NCI-H1417 (cell line): ENCODE measurements at regions not wholly inside any gene's neighbourhood (a gene's known extent, or its start where the extent isn't known, plus 50 kb on each side); places are given as distances from the start of the nearest gene placed in this dataset.

ENCODE experiments used
- DNase-seq, 3 experiments: peaks; one replicate each; lab custom pipeline; 2025; lab: John Stamatoyannopoulos, UW

GRCh38 chr13:22235285-22235949 is 564.5 kb downstream of the FGF9 start:
- DNase-seq, result no peak

- no peak for DNase-seq
Measured at GRCh38 chr13:22235950-22236290, 565.0 kb downstream of the FGF9 start.

GRCh38 chr13:22238269-22238668 is 567.4 kb downstream of the FGF9 start:
- no peak for DNase-seq

GRCh38 chr13:22240716-22241115 is 569.8 kb downstream of the FGF9 start:
- no peak for DNase-seq

GRCh38 chr13:22243469-22244163 is 572.7 kb downstream of the FGF9 start:
- no peak for DNase-seq

GRCh38 chr13:22252281-22252830 is 581.5 kb downstream of the FGF9 start:
- DNase-seq, result no peak

GRCh38 chr13:22253107-22253506 is 582.2 kb downstream of the FGF9 start:
- DNase-seq, result no peak

GRCh38 chr13:22256111-22256639 is 585.3 kb downstream of the FGF9 start:
- DNase-seq, result no peak

GRCh38 chr13:22262001-22262885 is 591.4 kb downstream of the FGF9 start:
- no peak for DNase-seq

GRCh38 chr13:22263185-22263584 is 592.3 kb downstream of the FGF9 start:
- DNase-seq, result no peak

GRCh38 chr13:22265563-22265962 is 594.7 kb downstream of the FGF9 start:
- no peak for DNase-seq

- no peak for DNase-seq
Measured at GRCh38 chr13:22270881-22271280, 600.0 kb downstream of the FGF9 start.

GRCh38 chr13:22271903-22272302 is 601.0 kb downstream of the FGF9 start:
- no peak for DNase-seq

GRCh38 chr13:22275393-22275792 is 604.5 kb downstream of the FGF9 start:
- DNase-seq, result peak in 1 of 3 experiments; percentile 29

GRCh38 chr13:22276616-22277015 is 605.7 kb downstream of the FGF9 start:
- DNase-seq, result no peak

- DNase-seq, result peak; percentile 0 to 50 (median 21)
Measured at GRCh38 chr13:22278336-22278929, 607.6 kb downstream of the FGF9 start.

GRCh38 chr13:22285867-22286266 is 615.0 kb downstream of the FGF9 start:
- DNase-seq, result no peak

- DNase-seq, result no peak
Measured at GRCh38 chr13:22286338-22286737, 615.5 kb downstream of the FGF9 start.

- DNase-seq, result peak in 1 of 3 experiments; percentile 14
Measured at GRCh38 chr13:22287343-22287920, 616.6 kb downstream of the FGF9 start.

GRCh38 chr13:22288496-22288895 is 617.6 kb downstream of the FGF9 start:
- no peak for DNase-seq

GRCh38 chr13:22289711-22290110 is 618.8 kb downstream of the FGF9 start:
- no peak for DNase-seq
